HL-60/S4 treated with retinoic acid at 250 ng/mL for 4 days and 3 days (cell line): ENCODE measurements at regions not wholly inside any gene's neighbourhood (a gene's known extent, or its start where the extent isn't known, plus 50 kb on each side); places are given as distances from the start of the nearest gene placed in this dataset.

Experiments
- in situ Hi-C: fragments of 300-500 bp; cut with MboI; formaldehyde crosslinking; loops from 2 replicates; pipeline ENCODE4 v1.7.0; 2022; ENCODE audit warnings: low sequenced_read_pairs

GRCh38 chr5:82381591-82381990, 103.4 kb upstream of the RPS23 start:
- in situ Hi-C loops: no loop called here

GRCh38 chr5:82376307-82376706, 98.2 kb upstream of the RPS23 start:
- in situ Hi-C loops: no loop called here

GRCh38 chr5:82375488-82376244, 97.5 kb upstream of the RPS23 start:
- in situ Hi-C loops: no loop called here

GRCh38 chr5:82374637-82375036, 96.5 kb upstream of the RPS23 start:
- in situ Hi-C loops: no loop called here

GRCh38 chr5:82367930-82368329, 89.8 kb upstream of the RPS23 start:
- in situ Hi-C loops: no loop called here

DNA sequence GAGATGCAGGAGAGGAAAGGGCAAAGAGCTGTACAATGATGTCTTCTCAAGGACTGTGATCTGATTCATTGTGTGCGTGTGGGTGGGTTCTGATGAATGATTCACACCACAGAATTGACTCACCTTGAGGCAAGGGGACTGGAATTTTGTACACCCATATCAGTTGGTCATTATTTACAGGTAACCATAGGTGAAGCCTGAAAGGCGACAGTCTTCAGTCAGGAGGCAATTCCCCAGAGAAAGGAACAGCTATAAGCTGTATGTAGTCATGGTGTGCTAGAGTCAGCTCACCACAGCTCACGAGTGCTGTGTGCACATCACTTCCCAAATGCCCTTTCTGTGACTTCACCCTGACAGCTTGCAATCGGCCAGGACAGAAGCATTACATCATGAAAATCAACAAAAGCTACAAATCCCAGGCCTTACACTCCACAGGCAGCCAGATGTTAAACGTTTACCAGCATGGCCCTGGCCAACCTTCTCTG, 87.6 kb upstream of the RPS23 start:
- in situ Hi-C loops: no loop called here

DNA sequence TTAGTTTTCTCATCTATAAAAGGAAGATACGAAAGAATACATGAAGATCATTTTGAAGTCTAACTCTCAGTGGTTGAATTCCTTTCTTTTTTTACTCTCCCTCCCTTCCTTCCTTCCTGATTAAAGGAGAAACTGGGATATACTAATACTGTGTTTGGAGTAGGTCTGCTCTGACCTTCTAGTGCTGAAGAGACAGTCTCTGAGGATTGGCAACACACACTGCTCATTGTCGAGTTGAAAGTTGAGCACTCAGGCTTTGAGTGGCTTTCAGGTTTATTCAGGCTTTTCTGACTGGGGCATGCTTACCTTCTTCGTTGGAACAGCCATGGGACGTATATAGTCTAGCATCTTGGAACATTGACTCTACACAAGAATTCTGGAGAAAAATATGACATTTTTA, 86.9 kb upstream of the RPS23 start:
- in situ Hi-C loops: no loop called here

DNA sequence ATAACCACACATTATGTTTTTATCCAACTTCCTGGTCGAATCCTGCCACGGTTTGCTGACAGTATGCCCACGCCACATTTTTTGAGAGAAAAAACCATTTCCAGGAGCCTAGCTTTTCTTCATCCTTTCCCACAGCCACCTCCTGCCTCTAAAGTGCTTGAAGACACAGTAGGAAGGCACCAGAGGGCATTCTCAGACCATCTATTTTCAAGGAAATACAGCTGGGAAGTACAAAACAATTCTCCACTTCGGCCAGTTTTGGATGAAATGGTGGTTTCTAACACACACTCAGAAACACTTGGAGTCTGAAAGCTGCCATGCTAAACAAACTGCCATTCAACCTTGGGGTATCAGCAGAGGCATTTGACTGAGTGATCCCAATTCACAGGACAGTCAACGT, 86.3 kb upstream of the RPS23 start:
- in situ Hi-C loops: no loop called here

DNA sequence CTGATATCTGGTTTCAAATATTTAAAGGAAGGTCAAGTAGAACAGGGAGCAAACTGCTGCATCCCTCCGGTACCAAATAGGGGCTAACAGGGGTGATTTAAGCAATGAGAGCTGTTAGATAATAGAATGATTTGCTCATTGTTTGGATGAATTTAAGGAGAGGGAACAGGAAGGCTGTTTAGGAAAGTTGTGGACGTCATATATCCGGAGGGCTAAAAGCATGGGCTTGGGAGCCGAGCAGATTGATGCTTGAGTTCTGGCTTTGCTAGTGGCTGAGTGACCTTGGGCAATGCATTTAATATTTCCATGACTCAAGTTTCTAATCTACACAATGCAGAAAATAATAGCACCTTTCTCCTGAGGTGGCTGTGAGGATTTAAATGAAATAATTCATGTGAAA, 85.4 kb upstream of the RPS23 start:
- in situ Hi-C loops: no loop called here

- in situ Hi-C loops: no loop called here
Observed at GRCh38 chr5:82362636-82363035, 84.5 kb upstream of the RPS23 start.

GRCh38 chr5:82360022-82360421, 81.9 kb upstream of the RPS23 start:
- in situ Hi-C loops: no loop called here

DNA sequence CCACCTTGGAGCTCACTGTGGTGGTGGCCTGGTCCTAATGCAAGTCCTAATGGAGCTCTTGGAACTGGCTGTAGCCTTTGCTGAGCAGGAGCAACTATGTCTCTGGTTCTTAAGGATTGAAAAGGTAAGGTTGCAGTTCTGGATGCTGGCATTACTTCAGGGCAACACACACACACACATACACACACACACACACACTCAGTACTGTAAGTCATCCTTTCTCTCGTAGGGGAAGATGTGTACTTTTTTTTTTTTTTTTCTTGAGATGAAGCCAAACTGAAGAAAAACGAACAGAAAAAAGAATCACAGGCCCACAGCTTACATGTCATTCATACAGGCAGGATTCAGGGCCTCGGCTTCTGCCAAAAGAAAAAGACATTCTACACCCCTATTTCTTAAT, 81.1 kb upstream of the RPS23 start:
- in situ Hi-C loops: no loop called here

- in situ Hi-C loops: no loop called here
Observed at GRCh38 chr5:82358457-82358856, 80.3 kb upstream of the RPS23 start.

DNA sequence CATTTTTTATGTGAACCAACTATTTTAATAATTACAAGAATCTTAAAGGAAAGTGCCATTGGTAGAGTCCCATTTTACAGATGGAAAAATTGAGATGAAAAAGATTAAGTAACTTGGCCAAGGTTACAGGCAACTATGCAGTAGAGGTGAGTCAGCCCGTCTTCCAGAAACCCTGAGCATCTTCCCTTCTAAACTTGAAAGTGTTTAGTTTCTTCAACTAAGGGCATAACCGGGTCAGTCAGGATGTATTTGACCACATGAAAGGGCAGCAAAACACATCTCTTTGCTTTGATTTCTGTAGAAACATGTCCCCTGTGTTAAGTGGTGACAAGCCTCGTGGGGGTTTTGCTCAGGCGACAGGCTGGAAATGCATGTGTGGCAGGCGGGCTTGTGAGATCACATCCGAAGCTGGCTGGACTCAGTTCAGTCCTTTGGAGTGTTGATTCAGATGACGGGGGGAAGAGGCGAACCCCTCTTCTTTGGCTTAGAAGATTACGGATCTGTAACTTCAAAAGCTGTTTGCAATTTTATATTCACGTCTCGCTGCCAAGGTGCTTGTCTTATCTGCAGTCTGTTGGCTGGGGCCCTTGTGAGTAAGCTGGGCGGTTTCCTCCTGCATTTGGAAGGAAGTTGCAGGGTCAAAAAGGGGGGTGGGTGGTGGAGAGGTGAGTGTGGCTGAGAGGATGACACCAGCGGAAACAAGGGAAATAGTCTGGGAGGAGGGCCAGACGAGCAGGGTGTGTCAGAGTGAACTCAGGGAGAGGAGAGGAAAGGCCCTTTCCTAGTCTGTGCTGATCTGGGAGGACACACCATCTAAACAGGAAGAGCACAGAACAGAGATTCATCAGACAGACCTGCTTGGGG, 78.9 kb upstream of the RPS23 start:
- in situ Hi-C loops: no loop called here

DNA sequence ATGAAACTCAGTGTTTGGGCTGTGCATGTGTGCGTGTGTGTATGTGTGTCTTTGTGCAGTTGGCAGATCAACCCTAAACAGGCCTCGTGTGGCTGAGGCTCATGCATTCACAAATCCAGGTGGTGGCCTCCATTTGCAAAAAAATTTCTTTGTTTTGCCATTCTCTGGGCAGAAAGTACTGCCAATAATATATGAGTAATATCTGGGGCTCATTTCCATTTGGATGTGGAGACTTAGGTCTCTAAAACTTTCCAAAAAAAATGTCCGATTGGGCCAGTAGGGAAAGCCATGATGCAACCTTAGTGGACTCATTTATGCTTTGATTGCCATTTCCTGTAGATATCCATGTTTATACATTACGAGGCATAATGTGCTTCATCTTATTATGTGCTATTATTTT, 77.9 kb upstream of the RPS23 start:
- in situ Hi-C loops: no loop called here

DNA sequence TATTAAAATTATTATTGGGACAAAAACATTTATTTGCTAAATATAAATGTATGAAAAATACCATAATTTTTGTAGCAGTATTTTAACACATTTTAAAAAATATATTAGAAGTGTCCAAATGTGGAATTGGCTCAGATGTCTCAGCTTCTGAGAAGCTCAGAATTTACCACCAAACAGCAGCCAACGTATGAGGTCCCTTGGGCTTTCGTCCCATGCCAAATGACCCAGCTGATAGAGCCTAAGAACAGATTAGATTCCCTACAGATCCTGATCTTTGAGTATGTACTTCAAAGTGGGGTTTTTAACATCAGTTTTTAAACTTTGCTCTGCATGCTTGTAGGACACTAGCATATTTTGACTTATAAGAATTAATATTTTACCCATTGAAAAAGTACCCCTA, 77.3 kb upstream of the RPS23 start:
- in situ Hi-C loops: no loop called here

GRCh38 chr5:82355053-82355452, 76.9 kb upstream of the RPS23 start:
- in situ Hi-C loops: no loop called here

DNA sequence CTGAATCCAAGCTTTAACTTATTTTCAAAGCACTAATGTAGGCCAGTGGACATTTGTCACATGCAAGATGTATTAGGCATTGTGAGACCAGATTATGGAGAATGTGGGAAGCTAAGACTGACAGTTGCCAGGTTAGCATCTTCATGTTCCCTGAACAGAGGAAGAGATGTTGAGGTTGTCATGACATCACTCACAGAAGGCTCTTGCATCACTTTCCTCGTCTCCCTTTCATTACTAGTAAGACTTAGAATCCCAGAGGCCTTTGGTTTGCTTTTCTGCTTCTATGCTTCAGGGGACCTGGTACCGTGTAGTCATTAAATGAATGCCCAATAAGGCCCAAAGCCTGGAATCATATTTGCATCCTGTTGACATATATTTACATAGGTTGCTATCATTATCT, 76.4 kb upstream of the RPS23 start:
- in situ Hi-C loops: no loop called here

DNA sequence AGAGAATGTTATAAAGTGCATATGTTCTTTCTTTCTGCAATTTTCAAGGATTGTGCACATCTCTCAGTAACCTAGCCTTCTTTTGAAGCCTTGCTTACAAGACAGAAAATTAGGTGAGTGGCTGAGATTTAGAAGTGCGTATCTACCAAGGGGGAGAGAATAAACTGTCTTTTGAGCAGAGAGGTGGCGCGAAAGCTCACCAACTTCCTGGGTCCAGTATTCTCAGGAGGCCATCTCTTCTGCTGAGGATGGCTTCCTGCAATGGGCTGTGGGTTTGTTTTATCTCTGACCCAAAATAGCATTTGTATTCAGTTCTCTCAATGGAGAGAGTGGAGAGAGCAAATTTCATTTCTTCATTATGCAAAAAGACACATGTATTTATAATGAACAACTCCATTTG, 75.4 kb upstream of the RPS23 start:
- in situ Hi-C loops: no loop called here

DNA sequence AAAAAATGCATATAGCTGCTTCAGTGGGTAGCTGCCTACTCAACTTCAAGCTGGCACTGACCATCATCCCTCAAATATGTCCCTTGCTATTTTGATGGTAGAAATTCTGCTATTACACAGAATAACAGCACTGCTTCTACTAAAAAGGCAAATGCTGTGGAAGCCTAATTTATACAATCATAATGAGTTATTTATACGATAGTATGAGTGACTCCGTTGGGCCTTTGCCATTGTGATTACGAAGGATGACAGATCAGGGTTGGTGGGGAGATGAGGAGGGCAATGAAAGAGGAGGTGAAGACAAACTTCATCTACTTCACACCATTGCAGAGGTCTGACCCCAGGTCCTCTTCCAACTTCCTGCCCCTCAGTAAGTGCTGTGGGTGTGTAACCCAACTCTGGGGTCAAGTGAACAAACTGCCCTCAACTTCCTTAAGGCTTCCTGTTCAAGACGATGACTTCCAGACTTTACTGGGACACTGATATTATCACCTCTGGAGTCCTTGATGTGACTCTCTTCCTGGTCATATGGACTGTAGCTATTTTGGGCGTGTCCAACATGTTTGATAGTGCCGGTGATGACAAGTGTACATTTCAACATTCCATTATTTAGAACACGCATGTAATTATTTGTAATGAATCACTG, 74.1 kb upstream of the RPS23 start:
- in situ Hi-C loops: no loop called here

DNA sequence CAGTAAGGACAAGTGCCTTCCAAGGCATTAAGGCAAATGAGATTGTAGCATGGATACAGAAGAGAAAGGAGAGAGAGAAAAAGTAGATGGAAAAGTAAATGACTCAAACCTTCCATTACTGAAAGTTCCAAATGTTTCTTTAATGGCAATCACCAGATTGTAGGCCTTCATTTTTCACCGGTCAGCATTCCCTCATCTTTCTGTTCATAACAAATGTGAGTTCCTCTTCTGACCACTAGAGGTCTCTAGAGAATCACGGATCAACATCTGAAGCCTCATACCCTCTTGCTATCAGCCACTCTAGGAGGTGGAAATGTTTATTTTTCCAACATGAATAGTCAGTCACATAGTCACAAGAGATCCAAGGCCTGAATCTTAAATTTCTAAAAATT, 73.6 kb upstream of the RPS23 start:
- in situ Hi-C loops: no loop called here

DNA sequence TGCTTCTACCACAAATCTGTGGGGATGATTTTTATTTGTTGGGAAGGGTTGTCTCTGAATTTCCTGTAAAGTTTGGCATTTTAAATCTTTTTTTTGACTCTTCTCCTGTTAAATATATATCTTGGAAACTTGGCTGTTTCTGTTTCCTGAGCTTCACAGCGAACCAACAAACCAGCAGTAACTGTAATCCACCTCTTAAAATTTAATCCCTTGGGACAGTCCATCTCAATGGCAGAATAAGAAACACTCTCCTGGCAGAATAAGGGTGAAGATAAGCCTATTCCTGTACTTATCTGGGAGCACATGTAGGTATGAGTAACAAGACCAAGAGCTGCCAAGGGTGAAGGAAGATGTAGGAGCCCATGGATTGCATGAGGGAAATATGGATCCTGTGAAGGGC, 73.1 kb upstream of the RPS23 start:
- in situ Hi-C loops: no loop called here
